OCI-LY3 (cell line): ENCODE measurements at regions not wholly inside any gene's neighbourhood (a gene's known extent, or its start where the extent isn't known, plus 50 kb on each side); places are given as distances from the start of the nearest gene placed in this dataset.

Experiments
- H2AFZ ChIP-seq: fragments of 200-600, 300-600 bp; shearing (Covaris generic); 2 replicates; pipeline ENCODE4 v1.6.0; 2014; ENCODE audit warnings: antibody characterized with exemption, low read depth, low read length
- H3K27ac ChIP-seq: fragments of 200-600, 300-600 bp; sonication (generic); 2 replicates; pipeline ENCODE4 v1.5.1; 2014; ENCODE audit warnings: mild to moderate bottlenecking, low read length, moderate library complexity, mixed read lengths
- H3K27me3 ChIP-seq: fragments of 200-600, 300-600 bp; sonication (generic); 2 replicates; pipeline ENCODE4 v1.6.1; 2014; ENCODE audit warnings: low read depth, low read length, mixed read lengths
- H3K36me3 ChIP-seq: fragments of 200-600, 300-600 bp; sonication (generic); replicated peaks from 2 replicates; pipeline ENCODE3; 2014; ENCODE audit warnings: low read depth, low read length, mixed read lengths
- H3K4me1 ChIP-seq: fragments of 300-600, 200-600 bp; sonication (generic); 2 replicates; pipeline ENCODE4 v1.6.1; 2014; ENCODE audit warnings: low read length, mixed read lengths
- H3K4me2 ChIP-seq: fragments of 200-600, 300-600 bp; sonication (generic); 2 replicates; pipeline ENCODE4 v1.6.1; 2014; ENCODE audit warnings: low read length, mixed read lengths
- H3K4me3 ChIP-seq: fragments of 300-600, 200-600 bp; sonication (generic); 2 replicates; pipeline ENCODE4 v1.5.1; 2014; ENCODE audit warnings: antibody characterized with exemption, mild to moderate bottlenecking, low read length, moderate library complexity
- H3K79me2 ChIP-seq: fragments of 300-600, 200-600 bp; shearing (Covaris generic); 2 replicates; pipeline ENCODE4 v1.6.1; 2014; ENCODE audit warnings: mild to moderate bottlenecking, low read length, mixed read lengths
- H3K9ac ChIP-seq: fragments of 300-600, 200-600 bp; shearing (Covaris generic); 2 replicates; pipeline ENCODE4 v1.6.0; 2014; ENCODE audit warnings: mild to moderate bottlenecking, low read length, moderate library complexity
- H3K9me3 ChIP-seq: fragments of 200-600, 300-600 bp; shearing (Covaris generic); 2 replicates; pipeline ENCODE4 v1.6.1; 2014; ENCODE audit warnings: low read length, mixed read lengths; ENCODE audit not compliant: insufficient read depth
- H4K20me1 ChIP-seq: fragments of 200-600, 300-600 bp; sonication (generic); 2 replicates; pipeline ENCODE4 v1.6.1; 2016; ENCODE audit warnings: low read length, mixed read lengths; ENCODE audit not compliant: insufficient read depth
- EZH2phosphoT487 ChIP-seq: fragments of 200-600 bp; shearing (Covaris generic); IDR thresholded peaks from 2 replicates; pipeline ENCODE4 v1.6.1; 2018; ENCODE audit warnings: antibody characterized with exemption, mixed run types, low read depth
- TF ChIP-seq, protein P1 (sequence below): fragments of 200-600, 300-600 bp; sonication (generic); IDR thresholded peaks from 2 replicates; pipeline ENCODE4 v1.5.1; 2014; ENCODE audit warnings: antibody characterized with exemption, low read length, low read depth

DNA sequence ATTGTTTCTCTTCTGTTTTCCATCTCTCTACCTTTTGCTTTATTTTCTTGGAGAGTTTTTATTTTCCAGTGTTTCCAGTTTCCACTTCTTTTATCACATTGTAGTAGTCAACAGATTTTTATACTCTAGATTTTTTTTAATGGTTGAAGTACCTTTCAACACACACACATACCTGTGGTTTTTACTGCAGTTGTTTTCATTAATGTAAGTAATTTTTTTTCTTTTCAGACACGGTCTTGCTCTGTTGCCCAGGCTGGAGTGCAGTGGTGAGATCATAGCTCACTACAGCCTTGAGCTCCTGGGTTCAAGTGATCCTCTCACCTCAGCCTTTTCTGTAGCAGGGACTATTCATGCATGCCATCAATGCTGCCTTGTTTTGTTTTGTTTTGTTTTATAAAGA, 472.5 kb upstream of the SGO1 start:
- no peak overlapping the region for H2AFZ ChIP-seq
- H3K4me1 ChIP-seq = no peaks in the 10 kb centered on the region
- no peak overlapping the region for H3K9ac ChIP-seq
- no peaks in the 10 kb centered on the region for H3K79me2 ChIP-seq
- no peaks in the 10 kb centered on the region for H3K36me3 ChIP-seq
- no peaks in the 10 kb centered on the region for H4K20me1 ChIP-seq
- H3K4me3 ChIP-seq = no peak overlapping the region
- no peaks in the 10 kb centered on the region for H3K9me3 ChIP-seq
- H3K27ac ChIP-seq = no peak overlapping the region
- no peaks in the 10 kb centered on the region for H3K27me3 ChIP-seq
- H3K4me2 ChIP-seq = no peak overlapping the region
- TF ChIP-seq EZH2phosphoT487 = no peak
- TF ChIP-seq, protein P1, sequence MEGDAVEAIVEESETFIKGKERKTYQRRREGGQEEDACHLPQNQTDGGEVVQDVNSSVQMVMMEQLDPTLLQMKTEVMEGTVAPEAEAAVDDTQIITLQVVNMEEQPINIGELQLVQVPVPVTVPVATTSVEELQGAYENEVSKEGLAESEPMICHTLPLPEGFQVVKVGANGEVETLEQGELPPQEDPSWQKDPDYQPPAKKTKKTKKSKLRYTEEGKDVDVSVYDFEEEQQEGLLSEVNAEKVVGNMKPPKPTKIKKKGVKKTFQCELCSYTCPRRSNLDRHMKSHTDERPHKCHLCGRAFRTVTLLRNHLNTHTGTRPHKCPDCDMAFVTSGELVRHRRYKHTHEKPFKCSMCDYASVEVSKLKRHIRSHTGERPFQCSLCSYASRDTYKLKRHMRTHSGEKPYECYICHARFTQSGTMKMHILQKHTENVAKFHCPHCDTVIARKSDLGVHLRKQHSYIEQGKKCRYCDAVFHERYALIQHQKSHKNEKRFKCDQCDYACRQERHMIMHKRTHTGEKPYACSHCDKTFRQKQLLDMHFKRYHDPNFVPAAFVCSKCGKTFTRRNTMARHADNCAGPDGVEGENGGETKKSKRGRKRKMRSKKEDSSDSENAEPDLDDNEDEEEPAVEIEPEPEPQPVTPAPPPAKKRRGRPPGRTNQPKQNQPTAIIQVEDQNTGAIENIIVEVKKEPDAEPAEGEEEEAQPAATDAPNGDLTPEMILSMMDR = no peak

DNA sequence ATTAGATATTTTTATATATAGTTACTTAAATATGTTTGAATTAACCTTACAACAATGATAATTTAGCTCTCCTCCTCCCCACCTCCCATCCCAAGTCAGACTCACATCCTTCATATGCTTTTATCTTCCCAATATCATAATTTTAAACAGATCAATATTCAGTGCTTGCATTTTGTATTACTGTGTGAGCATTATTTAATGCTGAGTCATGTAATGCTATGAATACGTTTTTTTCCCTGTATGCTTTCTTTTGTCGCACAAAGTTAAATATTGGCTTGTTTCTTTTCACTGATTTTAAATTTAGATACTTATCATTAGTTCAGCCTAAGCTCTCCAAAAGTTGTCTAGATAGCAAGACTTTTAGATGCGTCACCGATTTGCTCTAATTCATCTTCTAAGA, 471.6 kb upstream of the SGO1 start:
- H3K4me1 ChIP-seq = no peaks in the 10 kb centered on the region
- no peaks in the 10 kb centered on the region for H3K79me2 ChIP-seq
- H3K4me2 ChIP-seq = no peak overlapping the region
- no peak overlapping the region for H3K4me3 ChIP-seq
- H3K27ac ChIP-seq = no peak overlapping the region
- no peaks in the 10 kb centered on the region for H3K9me3 ChIP-seq
- no peak overlapping the region for H3K9ac ChIP-seq
- H4K20me1 ChIP-seq = no peaks in the 10 kb centered on the region
- H2AFZ ChIP-seq = no peak overlapping the region
- TF ChIP-seq, protein P1 = no peak
- no peak for TF ChIP-seq EZH2phosphoT487
- no peaks in the 10 kb centered on the region for H3K36me3 ChIP-seq
- H3K27me3 ChIP-seq = no peaks in the 10 kb centered on the region

DNA sequence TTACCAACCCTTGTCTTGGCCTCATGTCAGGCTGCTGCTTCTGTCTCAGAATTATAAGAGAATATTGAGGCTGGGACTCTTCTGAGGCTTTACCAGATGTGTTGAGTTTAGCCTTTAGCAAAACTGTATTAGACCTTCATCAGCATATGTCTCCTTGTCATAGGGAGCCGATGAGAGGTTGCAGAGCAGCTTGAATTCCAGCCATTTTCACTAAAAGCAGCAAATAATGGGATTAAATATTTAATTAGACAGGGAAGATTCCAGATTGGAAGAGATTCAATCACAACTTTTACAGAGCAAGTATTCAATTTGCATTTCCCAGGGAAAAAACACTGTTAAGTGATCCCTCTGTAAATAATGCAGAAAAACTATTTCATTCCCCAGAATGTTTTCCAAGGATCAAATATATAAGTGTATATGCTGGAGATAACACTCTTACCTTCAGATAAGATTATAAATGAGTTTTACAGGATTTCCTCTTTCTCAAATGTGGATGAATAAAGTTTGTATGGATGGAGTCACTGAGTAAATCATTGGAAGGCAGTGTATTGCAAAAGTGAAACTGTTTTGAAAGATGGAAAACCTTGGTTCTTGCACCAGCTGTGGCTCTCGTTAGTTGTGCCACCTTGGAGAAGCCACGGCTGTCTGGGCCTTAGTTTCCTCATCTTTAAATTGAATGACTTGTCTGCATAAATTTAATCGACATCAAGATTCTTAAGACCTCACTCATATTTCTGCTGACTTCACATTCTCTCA, 466.4 kb upstream of the SGO1 start:
- H3K9ac ChIP-seq = no peak overlapping the region
- H3K9me3 ChIP-seq = no peaks in the 10 kb centered on the region
- no peaks in the 10 kb centered on the region for H3K79me2 ChIP-seq
- H3K27me3 ChIP-seq = no peaks in the 10 kb centered on the region
- no peak overlapping the region for H3K4me3 ChIP-seq
- H3K36me3 ChIP-seq = no peaks in the 10 kb centered on the region
- no peaks in the 10 kb centered on the region for H3K4me1 ChIP-seq
- no peak overlapping the region for H3K27ac ChIP-seq
- H2AFZ ChIP-seq = no peak overlapping the region
- TF ChIP-seq, protein P1 = no peak
- no peak for TF ChIP-seq EZH2phosphoT487
- no peaks in the 10 kb centered on the region for H4K20me1 ChIP-seq
- H3K4me2 ChIP-seq = no peak overlapping the region

DNA sequence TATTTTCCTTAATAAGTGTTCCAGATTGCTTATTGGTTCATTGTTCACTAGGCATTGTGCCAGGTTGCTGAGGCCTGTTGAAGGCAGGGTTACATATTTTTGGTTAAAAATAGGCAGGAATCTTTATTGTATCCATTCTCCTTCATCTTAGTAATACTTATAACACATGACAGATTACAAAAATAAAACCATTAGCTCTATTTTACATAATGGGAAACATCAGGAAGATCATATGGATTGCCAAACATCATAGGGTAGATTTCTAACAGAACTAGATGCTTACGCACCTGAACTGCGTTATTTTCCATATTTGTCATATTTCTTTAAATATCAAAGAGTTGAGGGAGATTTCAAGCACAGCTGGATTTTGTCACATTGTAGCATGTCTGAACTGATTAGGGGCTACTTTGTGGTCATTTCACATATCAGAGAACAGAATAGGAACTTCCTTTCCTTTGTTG, 462.9 kb upstream of the SGO1 start:
- Histone ChIP-seq H3K36me3 (no peaks in the 10 kb centered on the region), H2AFZ (no peak overlapping the region)
- no peak for TF ChIP-seq EZH2phosphoT487
- TF ChIP-seq, protein P1 = no peak

More for the DNA sequence above, 462.9 kb upstream of the SGO1 start:
- Histone ChIP-seq H3K79me2 (no peaks in the 10 kb centered on the region), H3K27ac (no peak overlapping the region), H3K9me3 (no peaks in the 10 kb centered on the region), H3K4me2 (no peak overlapping the region), H3K9ac (no peak overlapping the region), H3K27me3 (no peaks in the 10 kb centered on the region), H3K4me3 (no peak overlapping the region), H4K20me1 (no peaks in the 10 kb centered on the region), H3K4me1 (no peaks in the 10 kb centered on the region)
